ENCODE measurements at regions not wholly inside any gene's neighbourhood (a gene's known extent, or its start where the extent isn't known, plus 50 kb on each side); places are given as distances from the start of the nearest gene placed in this dataset.

DNA sequence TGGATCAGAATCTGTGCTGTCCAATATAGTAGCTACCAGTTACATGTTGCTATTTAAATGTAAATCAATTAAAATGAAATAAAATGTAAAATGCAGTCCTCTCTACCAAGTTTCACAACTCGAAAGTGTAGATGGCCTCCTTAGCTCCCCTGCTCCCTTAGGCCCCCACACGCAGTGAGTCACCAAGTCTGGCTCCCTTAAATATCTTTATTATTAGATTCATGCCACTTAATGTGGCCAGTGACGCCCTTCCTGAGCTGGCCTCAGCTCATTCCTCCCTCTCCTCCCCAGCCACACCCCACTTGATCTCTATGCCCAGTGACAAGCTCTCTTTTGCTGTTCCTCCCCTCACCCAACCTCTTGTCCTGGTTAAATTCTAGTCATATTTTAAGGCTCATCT, 88.4 kb upstream of the DNAH5 start:
- peaks cover 6% of the 10 kb centered on the region; the same call in 1 of the 2 replicates for H3K9me2 ChIP-seq (ENCODE audit: insufficient read depth)
- no peak for DNase-seq (ENCODE audit: low spot score)
- no peaks in the 10 kb centered on the region for H3K27me3 ChIP-seq (ENCODE audit: insufficient read depth)
- no peak overlapping the region for H3K4me2 ChIP-seq
- H3K79me2 ChIP-seq (replicated peaks; ENCODE audit: insufficient read depth): no peaks in the 10 kb centered on the region
- Mint-ChIP-seq H3K36me3 (ENCODE audit: low read depth) (no peaks in the 10 kb centered on the region), H3K27me3 (ENCODE audit: insufficient read depth, low read depth, poor library complexity) (peaks cover 12% of the 10 kb centered on the region), H3K9me3 (no peaks in the 10 kb centered on the region), H3K4me1 (peaks cover 34% of the 10 kb centered on the region), H3K4me3 (no peak overlapping the region), H3K27ac (no peak overlapping the region)
- no peak overlapping the region for H3K4me3 ChIP-seq
- no peak overlapping the region for H3K27ac ChIP-seq (ENCODE audit: low read depth)
- peaks cover 26% of the 10 kb centered on the region for H3K4me1 ChIP-seq (ENCODE audit: insufficient read depth)
- no peaks in the 10 kb centered on the region for H3K36me3 ChIP-seq (ENCODE audit: insufficient read depth)
- no peak overlapping the region for H2AFZ ChIP-seq
- TF ChIP-seq EZH2phosphoT487 (IDR thresholded peaks at IDR 0.05; ENCODE audit: unreplicated experiment): no peak
- no peaks in the 10 kb centered on the region for H3F3A ChIP-seq (replicated peaks; ENCODE audit: low read depth)
- ATAC-seq: no peak
- H4K20me1 ChIP-seq (replicated peaks; ENCODE audit: insufficient read depth): no peaks in the 10 kb centered on the region

DNA sequence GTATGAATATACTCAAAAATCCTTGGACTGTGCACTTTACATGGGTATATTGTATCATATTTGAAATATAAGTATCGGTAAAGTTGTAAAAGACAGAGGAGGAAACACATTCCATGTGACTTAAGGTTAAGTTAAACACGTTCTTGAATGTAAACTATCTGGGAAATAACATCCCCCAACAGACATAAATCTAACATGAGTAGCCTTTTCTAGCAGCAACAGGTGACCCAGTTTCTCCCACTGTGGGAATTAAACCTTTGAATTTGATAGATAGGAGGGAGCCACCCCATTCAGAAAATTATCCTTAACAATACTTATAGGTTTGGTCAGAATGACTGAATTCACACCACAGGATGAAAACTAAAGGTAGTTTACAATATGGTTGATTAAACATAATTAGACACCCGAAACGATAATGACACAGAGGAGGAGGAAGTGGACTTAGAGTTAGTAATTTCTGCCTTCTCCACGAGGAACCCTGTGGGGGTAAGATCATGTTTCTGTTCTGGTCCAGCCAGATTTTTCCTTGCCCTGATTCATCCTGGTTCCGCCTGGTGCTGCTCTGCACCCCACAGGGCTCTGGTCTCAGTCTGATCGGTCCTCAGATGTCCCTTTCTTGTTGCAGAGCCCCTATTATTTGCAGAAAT, 84.6 kb upstream of the DNAH5 start:
- no peak overlapping the region for H3K4me3 Mint-ChIP-seq
- H3K79me2 ChIP-seq (replicated peaks; ENCODE audit: insufficient read depth): no peaks in the 10 kb centered on the region
- no peaks in the 10 kb centered on the region for H3K4me1 ChIP-seq (ENCODE audit: insufficient read depth)
- no peak overlapping the region for H3K4me3 ChIP-seq
- H3K4me1 Mint-ChIP-seq: peaks cover 4% of the 10 kb centered on the region; the same call in 2 of the 3 replicates
- ATAC-seq (no peak), DNase-seq (ENCODE audit: low spot score) (no peak)
- no peaks in the 10 kb centered on the region for H3K9me3 Mint-ChIP-seq
- no peaks in the 10 kb centered on the region for H3K27me3 ChIP-seq (ENCODE audit: insufficient read depth)
- no peak overlapping the region for H3K27ac ChIP-seq (ENCODE audit: low read depth)
- no peaks in the 10 kb centered on the region for H3K36me3 ChIP-seq (ENCODE audit: insufficient read depth)
- H3K27me3 Mint-ChIP-seq (ENCODE audit: insufficient read depth, low read depth, poor library complexity): no peaks in the 10 kb centered on the region
- H3K36me3 Mint-ChIP-seq (ENCODE audit: low read depth): no peaks in the 10 kb centered on the region
- no peak overlapping the region for H2AFZ ChIP-seq
- no peaks in the 10 kb centered on the region for H3F3A ChIP-seq (replicated peaks; ENCODE audit: low read depth)
- no peaks in the 10 kb centered on the region for H4K20me1 ChIP-seq (replicated peaks; ENCODE audit: insufficient read depth)
- H3K9me2 ChIP-seq (ENCODE audit: insufficient read depth): no peaks in the 10 kb centered on the region
- H3K27ac Mint-ChIP-seq: no peak overlapping the region
- no peak overlapping the region for H3K4me2 ChIP-seq
- TF ChIP-seq REST (IDR thresholded peaks at IDR 0.05; ENCODE audit: unreplicated experiment) (no peak), NANOG (IDR thresholded peaks at IDR 0.05; ENCODE audit: borderline replicate concordance) (no peak), EZH2phosphoT487 (IDR thresholded peaks at IDR 0.05; ENCODE audit: unreplicated experiment) (no peak), ZNF462 (CRISPR knock-in tag; IDR thresholded peaks at IDR 0.05) (no peak), CREB1 (CRISPR knock-in tag; IDR thresholded peaks at IDR 0.05; ENCODE audit: low read depth) (no peak), POLR2AphosphoS5 (IDR thresholded peaks at IDR 0.05; ENCODE audit: low read depth) (no peak)
- TF ChIP-seq, protein P1, sequence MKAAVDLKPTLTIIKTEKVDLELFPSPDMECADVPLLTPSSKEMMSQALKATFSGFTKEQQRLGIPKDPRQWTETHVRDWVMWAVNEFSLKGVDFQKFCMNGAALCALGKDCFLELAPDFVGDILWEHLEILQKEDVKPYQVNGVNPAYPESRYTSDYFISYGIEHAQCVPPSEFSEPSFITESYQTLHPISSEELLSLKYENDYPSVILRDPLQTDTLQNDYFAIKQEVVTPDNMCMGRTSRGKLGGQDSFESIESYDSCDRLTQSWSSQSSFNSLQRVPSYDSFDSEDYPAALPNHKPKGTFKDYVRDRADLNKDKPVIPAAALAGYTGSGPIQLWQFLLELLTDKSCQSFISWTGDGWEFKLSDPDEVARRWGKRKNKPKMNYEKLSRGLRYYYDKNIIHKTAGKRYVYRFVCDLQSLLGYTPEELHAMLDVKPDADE (IDR thresholded peaks at IDR 0.05): no peak
- TF ChIP-seq, protein P2, sequence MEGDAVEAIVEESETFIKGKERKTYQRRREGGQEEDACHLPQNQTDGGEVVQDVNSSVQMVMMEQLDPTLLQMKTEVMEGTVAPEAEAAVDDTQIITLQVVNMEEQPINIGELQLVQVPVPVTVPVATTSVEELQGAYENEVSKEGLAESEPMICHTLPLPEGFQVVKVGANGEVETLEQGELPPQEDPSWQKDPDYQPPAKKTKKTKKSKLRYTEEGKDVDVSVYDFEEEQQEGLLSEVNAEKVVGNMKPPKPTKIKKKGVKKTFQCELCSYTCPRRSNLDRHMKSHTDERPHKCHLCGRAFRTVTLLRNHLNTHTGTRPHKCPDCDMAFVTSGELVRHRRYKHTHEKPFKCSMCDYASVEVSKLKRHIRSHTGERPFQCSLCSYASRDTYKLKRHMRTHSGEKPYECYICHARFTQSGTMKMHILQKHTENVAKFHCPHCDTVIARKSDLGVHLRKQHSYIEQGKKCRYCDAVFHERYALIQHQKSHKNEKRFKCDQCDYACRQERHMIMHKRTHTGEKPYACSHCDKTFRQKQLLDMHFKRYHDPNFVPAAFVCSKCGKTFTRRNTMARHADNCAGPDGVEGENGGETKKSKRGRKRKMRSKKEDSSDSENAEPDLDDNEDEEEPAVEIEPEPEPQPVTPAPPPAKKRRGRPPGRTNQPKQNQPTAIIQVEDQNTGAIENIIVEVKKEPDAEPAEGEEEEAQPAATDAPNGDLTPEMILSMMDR (conservative IDR thresholded peaks at IDR 0.05; ENCODE audit: low read depth in 2 of 2): no peak
